HG02973 (cell line): ENCODE measurements at regions not wholly inside any gene's neighbourhood (a gene's known extent, or its start where the extent isn't known, plus 50 kb on each side); places are given as distances from the start of the nearest gene placed in this dataset.

Experiments
- ATAC-seq: cut with Tn5 transposase; IDR thresholded peaks from one replicate; pipeline ENCODE4 v1.9.1; 2021; ENCODE audit warnings: moderate library complexity; ENCODE audit not compliant: unreplicated experiment

DNA sequence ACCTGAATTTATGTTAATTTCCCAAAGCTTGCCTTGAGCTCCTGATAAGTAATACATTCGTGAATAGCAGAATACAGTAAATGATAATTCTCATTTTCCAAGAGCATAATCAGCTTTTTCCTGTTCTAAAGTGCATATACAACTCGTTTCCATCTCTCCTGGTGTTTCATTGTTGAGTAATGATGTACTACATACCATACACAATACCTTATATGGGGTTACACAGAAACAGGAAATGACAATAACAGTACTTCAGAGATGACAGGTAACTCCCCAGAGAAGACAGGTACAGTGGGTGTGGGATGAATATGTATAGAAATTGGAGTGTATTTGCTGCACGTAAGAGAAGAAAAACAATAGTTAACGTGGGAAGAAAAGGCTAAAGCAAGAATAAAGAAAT lies 287.1 kb downstream of the TENT4A start:
- ATAC-seq: peak; percentile 63

DNA sequence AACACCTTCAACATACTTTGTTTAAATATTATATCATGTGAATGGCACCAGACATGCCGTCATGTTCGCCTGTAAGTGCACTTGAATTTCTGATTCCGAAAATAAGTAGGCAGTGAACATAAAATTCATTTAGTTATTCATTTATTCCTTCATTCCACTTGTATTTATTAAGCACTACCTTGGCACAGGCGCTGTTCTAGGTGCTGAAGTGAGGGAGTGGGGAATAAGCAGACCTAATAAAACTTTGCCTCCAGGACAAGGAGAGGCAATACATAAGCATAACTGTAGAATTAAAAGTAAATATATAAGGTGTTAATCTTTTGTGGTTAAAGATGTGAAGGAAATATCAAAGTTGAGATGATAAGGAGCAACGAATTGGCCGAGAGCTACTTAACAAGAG lies 297.4 kb downstream of the TENT4A start:
- no peak for ATAC-seq

DNA sequence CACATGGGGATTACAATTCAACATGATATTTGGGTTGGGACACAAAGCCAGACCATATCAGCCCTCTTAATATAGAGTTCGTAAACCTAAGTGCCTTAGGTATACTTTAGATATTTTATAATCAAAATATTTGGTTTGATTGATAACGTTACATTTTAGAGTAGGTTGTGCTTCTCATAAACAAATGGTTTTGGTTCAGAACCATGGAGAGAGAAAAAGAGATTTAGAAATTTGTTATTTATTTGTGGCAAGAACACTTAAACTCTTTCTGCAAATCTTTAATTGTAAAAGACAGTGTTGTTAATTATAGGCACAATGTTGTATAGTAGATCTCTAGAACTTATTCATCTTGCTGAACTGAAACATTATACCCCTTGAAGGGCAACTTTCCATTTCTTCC lies 298.8 kb downstream of the TENT4A start:
- no peak for ATAC-seq

DNA sequence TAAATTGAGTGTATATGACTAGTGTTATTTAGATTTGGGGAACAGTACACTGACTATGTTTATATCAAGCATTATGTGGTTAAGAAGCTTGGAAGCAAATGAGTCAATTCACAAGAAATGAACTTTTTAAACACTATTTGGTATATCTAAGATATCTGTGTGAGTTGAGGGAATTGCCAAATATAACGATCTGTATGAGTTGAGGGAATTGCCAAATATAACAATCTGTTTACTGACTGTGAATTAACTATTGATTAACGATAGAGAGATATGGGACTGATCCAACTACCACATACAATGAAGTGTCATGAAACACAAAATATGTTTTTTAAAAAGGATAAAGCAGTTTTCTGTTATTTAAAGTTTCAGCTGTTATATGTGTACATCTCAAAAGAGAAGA lies 301.4 kb downstream of the TENT4A start:
- ATAC-seq: no peak

DNA sequence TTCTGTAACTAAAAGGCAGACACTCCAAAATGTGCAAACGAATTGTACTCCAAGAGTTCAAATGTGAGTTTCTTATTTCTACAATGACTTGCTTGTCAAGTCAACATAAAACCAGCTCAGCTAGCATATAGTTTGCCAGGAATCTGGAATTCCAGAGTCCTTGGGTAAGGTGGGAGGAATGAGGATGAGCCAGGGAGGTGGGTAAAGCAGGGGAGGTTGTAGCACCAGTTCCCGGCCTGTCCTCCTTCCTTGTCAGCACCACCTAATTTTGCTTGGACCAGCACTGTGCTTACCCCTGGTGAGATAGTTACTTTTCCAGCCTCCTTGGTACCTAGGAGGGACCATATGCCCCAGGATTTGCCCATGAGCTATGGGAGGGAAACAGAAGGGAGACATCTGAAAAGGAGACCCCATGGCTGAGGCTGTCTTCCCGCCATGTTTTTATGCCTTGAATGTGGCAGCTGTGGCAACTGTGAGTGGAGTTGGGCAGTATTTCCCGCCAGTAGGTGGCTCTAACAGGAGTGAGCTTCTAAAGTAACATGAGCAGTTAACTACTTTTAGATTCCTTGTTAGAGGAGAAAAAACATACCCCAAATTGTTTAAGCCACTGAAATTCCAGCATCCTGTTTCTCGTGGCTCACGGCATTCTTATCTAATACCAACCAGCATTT lies 302.5 kb downstream of the TENT4A start:
- ATAC-seq: no peak

DNA sequence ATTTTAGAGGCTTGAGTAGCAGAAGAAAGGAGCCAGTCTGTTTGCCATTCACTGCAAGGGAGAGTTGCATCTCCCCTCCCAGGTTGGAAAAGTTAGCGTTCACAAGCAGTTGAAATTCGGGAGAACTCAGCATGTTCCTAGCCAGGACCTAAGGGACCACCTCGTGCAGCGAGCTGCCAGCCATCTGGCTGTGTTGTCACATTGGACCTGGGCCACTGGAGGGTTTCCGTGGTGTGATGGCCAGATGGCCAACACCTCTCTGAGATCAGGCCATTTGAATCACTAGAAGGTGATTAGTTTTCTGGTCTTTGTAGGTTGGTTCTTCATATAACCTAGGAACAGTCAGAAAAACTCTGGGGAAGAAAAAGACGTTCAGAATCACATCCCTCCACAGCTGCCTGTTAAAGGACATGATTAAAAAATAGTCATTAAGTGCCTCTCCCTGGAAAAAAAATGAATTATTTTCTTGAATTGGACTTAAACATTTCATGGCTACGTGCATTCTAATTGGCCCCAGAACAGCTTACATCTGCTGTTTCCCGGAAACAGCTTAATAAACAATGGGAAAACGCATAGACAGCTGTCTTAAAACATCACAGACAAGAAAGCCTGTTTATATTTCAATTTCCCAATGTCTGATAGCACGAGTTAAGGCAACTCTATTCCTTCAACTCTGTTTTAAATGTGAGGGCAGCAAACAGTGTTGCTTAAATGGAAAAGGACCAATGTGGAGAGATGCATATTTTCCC lies 303.9 kb downstream of the TENT4A start:
- ATAC-seq: no peak

DNA sequence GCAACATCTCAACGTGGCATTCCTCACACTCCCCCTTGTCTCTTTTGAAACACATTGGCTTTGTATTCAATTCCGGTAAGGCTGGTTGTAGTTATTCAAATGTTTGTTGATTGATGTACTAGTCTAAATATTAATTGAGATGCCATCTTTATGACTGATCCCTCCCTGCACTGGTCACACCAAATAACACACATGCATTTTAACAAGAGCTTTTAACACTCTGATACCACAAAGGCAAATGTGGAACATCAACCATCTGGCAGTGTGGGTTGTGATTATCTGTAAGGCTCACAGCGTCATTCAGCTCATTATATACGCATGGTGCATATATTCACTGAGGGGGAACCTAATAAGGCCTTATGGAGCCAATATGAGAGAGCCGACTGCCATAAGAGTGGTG lies 305.0 kb downstream of the TENT4A start:
- ATAC-seq: no peak

DNA sequence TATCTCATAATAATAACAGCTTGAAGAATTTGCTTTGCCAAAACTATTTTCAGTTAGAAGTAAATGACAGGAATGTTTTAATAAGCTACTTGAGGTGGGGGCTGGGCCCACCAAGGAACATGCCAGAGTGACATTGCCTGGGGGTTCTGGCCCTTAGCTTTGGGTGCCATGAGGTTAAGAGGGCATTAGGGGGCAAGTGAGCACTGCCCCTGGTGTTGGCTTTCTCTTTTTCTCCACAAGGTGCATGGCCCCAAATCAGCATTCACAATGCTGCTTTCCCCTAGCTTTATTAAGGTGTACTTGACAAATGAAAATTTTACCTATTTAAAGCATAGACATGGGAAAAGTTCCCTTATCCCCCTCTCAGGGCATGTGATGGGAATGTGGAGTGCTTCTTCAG lies 305.4 kb downstream of the TENT4A start:
- ATAC-seq: no peak

DNA sequence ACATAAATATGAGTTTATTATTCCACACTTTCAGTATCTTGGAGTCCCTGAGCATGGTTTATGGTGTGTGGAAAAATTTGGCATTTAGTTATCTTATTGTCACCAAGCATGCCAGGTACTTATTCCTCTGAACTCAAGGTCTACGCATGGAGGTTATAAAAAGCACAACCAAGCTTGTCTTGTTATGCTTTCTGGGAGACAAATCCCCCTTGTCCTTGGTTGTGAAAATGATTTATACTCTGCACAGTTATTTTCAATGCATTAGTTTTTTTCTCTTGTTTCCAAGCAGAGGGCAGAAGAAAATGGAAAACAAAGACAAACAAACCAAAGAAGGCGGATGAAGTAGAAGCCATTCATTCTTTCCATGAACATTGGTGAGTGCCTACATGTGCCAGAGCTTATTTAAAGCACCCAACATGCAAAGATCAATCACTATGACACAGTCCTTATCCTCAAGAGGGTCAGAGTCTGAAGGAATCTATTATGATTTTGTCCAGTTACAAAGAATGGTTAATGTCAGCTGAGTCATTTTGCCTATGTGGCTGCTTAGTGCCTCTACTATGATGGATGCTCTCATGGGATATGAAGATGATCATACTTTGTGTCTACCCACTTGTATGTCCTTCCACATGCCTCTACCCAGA lies 323.1 kb downstream of the TENT4A start:
- ATAC-seq: no peak

DNA sequence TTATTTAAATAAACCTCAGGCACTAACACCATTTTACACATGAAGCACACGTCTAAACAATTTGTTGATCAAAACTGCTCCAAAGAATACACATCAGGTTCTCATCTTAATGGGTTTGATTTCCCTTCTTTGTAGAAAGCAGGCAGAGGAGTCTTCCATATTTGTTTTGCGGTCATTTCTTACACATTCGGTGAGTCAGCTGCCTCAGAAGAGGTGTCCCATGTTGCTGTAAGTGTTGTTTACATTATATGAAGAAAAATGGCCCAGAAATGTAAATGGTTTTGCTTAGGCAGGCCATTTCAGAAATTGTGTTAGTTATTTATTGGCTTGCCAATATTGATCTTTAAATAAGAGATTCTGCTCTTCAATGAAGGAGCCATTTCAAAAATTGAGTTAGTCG lies 325.8 kb downstream of the TENT4A start:
- ATAC-seq: no peak

DNA sequence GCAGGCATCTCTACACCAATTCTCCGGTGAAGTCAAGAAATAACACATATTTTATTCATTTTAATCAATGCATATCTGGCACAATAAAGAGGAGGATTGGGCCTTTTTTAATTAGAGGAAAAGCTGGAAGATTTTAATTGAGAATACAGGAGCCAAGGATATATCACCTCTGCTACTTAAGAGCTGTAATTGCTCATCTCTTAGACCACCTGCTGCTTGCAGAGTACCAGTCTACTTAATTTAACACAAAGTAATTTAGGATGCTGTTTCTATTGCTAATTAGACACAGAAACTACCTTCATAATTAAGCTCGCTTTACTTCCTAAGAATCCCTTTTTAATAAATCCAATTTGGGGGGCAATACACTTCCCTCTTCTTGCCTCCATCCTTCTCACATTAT lies 326.9 kb downstream of the TENT4A start:
- ATAC-seq: no peak

DNA sequence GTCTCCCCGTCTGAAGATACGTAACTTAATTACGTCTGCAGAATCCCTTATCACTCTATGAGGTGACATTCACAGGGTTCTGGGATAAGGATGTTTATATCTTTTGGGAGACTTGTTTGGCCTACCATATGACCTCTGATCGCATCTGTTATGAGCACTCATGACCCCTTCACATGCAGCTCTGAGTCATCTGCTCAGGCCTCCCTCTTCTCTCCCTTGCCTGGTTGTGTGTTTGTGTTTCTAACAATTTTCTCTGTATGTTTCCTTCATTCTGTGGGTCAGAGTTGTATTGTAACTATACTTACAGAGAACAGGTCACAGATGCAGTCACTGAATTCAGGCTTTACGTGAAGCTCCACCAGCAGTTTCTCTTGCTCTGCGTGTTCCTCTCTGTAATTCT lies 330.6 kb downstream of the TENT4A start:
- no peak for ATAC-seq

DNA sequence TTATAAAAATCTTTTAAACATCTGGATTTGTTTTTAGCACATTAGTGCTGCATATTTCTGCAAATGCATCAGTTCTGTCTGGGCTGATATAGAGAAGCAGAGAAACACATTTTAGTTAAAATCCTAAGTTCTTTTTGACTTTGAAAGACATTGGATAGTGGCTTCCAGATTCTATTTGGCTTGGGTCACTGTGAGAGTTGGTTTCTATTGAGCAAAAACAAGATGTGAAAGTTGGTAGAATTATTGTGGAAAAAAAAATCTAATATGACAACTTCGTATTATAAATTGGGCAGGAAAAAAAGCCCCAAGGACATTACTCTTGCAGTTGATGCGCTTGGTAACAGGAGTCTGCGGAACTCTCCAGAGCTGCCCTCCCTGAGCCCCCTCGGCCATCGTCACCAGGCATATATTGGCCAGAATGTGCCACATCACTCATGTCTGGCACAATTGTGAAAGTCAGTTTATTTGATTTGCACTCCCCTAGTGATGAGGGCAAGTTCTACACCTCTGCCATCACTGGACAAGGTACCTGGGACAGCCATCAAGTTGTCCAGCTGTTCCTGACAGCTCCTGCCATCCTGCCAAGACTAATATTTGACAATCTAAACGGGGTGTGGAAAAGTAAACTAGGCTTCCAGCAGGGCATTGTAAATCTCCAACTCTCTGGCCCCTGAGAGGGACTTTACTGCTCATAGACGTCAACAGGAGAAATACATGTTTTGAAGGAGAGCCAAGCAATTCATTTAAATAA lies 334.5 kb downstream of the TENT4A start:
- no peak for ATAC-seq

DNA sequence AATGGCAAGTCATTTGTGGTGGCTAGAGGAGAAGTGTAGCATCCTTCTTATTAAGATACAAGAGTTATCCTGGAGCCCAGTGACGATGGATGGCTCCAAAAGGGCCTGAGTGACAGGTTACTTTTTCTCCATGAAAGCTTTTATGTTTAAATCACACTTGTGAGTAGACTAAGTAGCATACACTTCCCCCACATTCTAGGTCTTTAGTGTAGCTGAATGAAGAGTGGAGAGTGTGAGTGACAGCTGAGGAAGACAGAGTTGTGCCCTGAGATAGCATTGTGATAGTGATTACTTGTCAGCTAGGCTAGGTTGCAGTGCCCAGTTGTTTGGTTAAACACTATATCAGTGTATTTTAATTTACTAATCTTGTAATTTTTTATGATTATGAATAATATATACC lies 337.8 kb downstream of the TENT4A start:
- ATAC-seq: no peak

DNA sequence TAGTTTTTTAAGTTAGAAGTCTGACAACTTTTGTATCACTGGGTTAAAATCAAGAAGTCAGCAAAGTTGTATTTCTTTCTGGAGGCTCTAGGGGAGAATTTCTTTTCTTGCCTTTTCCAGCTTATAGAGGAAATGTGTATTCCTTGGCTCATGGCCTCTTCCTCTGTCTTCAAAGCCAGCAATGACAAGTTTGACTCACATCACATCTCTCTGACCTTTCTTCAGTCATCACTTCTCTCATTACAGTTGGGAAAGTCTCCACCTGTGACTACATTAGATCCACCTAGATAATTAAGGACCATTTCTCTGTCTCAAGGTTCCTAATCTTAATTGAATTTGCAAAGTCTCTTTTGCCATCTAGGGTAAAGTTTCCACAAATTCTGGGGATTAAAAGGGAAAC lies 339.9 kb downstream of the TENT4A start:
- ATAC-seq: no peak

DNA sequence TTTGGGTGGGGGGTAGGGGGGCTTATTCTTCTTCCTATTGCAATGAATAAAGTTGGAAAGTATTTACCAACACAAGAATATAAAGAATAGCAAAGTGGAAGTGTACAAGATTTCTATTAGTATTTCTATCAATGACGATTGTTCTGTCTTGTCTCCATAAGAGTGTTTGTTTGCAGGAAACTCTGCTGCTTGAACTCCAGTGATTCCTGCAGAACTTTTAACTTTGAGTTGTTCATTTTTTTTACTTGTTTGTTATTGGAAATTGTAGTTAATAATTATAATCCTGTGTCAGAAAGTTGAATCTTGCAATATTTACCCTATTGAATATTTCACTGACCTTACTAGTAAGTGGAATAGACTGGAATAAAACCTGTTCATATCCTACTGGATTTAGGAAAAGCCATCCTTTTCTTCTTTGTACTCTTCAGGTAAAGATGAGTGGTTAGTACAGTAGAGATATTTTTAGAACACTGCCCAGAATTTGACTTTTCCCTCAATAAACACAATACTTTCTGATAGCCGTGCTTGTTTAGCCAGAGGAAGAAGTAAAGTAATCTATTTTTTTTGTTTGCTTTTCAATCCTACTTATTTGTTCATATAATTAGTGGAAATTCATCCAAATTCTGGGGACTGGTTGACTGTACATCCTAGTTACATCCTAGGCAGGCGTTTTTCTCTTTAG lies 340.4 kb downstream of the TENT4A start:
- no peak for ATAC-seq

DNA sequence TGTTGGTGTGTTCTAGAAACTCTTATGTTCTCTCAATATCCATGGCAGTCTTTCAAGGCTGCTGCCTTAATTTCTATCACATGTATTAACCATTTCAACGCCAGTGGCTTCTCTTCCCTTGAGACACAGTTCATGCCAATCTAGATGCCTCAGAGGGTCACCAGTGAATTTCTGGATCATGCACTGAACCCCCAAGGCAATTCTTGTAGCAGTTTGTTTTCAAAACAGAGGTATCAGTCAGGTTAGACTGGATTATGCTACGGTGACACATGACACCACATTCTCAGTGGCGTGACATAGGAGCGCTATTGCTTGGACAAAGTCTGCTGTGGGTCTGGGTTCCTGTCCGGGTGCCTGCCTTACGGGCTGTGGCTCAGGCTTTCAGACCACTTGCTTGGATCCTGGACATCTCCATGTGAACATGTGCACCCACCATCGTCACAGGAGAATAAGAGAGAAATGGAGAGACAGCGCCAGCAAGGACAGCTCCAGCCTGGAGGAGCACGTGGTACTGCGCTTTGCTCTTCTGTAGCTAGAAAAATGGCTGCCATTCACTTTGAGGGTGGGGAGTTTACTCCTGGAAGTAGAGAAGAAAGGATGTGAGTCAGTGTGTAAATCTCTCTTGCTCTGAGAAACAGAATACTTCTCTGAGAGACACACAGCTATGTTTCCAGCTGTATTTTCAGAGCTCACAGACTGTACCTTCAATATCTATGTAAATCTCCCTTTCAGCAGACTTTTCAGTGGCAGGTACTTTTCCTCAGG lies 329.3 kb upstream of the ADCY2 start:
- ATAC-seq: no peak

DNA sequence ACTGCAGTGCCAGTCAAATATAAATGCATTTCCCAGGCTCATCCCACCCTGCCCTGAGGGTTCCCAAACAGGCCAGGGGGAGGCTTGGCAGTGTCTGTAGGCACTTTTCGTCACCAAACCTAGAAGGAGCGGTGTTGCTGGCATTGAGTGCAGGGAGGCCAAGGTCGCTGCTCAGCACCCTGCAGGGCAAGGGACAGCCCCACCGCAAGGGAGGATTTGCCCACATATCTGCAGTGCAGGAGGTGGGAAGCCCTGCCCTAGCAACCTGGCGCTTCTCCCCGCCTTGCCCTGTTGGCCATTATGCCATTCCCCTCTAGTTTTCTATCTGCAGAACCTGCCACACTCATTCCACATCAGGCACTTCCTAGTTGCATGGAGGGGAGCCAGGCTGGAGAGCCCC lies 327.8 kb upstream of the ADCY2 start:
- ATAC-seq: no peak

DNA sequence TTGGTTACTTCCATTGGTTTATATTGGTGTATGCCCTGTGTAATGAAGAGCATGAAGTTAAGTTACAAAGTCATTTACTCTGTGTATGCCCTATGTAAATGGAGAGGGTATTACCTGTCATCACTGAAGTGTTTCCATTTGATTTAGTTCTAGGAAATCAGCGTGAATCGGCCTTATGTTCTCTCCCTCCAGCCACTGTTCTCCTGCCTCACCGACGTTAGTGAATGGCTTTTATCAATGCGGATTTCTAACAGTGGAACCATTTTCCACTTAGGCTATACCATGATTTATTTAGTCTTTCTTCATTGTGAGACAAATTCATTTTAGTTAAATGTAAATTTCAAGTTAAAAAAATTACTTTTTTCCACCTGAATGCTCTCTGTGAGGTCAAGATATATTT lies 327.0 kb upstream of the ADCY2 start:
- no peak for ATAC-seq

DNA sequence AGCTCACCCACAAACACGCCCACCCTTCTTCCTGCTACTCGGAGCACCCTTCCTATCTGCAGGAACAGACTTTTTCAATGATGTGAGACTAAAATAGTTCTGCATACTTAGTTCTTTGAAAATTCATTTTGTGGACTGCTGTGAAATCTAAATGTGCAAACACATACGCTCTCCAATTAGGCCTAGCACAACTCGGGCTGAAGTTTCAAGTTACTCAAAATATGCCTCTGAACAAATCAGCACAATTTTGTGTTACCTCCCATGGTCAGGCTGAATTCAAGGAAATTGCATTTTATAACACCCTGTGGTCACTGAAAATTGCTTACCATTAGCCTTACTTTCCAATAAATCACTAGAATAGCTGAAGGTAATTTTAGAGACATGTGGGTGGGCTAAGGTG lies 323.8 kb upstream of the ADCY2 start:
- no peak for ATAC-seq
